HG03571 (cell line): ENCODE measurements at regions not wholly inside any gene's neighbourhood (a gene's known extent, or its start where the extent isn't known, plus 50 kb on each side); places are given as distances from the start of the nearest gene placed in this dataset.

Source experiments
- ATAC-seq: cut with Tn5 transposase; IDR thresholded peaks from one replicate; pipeline ENCODE4 v1.9.1; 2021; ENCODE audit not compliant: unreplicated experiment

DNA sequence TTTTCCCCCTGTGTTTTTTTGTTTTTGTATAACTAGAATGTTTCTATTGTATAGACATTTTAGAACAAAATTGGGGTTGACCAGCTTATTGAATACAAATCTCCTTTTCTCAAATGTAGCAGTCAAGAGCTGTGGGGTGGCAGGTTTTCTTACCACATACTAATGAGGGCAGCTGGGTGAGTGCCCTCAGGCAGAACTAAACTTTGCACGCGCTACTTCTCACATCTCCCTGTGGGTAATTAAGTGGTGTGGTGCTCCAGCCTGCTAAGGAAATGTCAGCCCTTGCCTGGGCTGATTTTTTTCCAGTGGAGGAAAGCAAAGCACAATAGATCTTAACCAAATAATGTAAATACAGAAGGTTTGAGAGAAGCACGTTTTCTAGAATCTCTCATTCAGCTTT, 717.6 kb upstream of the TENM3 start:
- no peak for ATAC-seq

DNA sequence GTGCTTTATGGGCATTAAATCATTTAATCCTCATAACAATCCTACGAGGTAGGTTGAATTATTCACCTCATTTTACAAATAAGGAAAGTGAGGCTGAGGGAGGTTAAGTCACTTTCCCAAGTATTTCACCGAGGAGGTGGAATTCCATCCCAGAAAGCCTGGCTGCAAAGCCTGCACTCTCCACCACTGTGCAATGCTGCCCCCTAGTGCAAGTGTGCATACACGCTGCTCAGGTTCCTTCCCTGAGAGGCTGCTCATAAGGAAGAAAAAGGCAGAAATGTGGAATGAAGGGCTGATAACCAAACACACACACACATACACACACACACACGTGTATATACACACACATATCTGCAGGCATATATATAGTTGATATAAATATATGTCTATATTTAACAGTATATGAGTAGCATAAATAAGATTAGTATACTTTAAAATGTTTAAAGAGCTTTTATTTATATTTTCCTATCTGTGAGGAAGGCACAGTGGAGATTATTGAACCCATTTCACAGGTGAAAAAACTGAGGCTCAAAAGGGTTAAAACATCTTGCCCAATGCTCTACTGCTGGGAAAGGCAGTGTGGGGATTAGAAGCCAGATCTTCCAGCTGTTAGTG, 714.5 kb upstream of the TENM3 start:
- no peak for ATAC-seq

DNA sequence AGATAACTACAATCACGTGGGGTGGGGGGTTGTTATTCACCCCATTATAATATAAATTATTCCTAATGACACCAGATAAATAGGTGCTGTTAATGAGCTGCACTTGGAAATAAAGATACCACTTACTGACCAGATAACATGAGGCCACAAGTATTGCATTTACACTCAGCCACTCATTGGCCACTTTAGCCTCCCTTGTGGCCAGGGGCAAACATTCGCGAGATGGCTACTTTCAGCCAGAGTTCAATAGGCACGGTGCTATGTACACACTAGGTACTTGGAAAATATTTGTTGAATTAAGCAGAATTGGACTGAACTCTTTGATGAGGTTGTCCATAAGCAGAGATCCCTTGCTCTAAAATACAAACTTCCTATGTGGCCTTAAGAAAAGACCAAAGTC, 713.7 kb upstream of the TENM3 start:
- no peak for ATAC-seq

DNA sequence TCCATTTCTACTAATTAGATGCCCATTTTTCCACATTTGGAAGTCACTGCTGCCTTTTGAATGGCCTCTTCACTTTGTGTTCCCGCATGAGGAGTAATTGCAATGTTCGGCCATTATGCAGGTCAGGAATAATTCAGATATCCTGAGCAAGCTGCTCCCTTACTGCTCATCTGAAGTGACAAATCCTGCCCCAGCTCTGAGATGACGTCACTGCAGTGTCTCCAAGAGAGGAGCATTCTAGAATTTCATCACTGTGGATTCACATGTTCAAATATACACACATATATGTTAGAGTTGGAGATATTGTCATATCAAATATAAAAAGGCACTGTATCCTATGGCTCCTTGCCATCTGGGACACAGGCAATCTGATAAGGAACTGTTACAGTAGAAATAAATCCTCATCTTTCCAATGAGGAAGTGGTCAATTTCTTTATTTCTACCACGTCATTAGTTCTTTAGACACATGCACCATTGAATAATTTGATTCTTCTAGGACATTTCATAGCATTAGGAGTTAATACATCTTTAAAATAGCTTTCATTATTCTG, 706.9 kb upstream of the TENM3 start:
- no peak for ATAC-seq

DNA sequence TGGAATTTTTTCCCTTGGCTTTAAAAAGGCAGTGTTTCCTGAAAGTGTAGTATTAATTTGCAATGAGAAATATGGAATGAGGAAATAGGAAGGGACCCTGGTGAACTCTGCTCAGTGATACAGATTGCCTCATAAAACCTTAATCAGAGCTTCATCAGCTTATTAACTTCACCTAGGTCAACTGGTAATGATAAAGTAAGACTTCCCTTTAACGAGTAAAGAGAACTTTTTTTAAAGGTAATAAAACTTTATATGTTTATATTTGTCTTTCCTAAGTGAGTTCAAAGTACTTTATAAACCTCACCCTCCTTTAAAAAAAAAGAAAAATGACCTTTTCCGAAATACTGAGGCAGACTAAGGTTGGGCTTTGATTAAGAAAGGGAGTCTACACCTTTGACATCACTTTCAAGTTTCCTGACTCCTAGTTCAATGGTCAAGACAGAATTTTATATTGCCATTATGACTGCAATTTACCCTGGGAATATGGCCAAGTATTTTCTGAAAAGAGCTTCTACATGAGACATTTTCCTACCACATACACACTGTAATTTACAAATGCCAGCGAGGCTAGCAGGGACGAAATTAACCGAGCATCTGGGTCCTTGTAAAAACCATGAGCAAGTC, 706.3 kb upstream of the TENM3 start:
- no peak for ATAC-seq

DNA sequence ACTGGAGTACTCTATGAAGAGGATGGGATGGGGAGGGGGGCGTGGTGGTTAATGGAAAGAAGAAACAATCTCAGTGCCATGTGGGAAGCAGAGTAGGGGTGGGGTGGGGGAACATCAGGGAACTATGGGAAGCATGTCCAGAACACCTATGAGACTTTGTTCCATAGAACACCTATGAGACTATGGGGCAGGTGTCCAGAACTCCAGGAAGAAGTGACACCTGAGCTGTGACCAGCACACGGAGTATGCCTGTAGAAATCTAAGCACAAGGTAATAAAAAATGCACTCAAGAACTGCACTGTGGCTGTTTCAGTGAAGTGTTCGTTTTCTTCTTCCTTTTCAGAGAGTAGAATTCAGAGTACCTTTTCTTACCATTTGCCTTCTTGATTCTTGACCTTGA, 704.8 kb upstream of the TENM3 start:
- ATAC-seq: no peak

DNA sequence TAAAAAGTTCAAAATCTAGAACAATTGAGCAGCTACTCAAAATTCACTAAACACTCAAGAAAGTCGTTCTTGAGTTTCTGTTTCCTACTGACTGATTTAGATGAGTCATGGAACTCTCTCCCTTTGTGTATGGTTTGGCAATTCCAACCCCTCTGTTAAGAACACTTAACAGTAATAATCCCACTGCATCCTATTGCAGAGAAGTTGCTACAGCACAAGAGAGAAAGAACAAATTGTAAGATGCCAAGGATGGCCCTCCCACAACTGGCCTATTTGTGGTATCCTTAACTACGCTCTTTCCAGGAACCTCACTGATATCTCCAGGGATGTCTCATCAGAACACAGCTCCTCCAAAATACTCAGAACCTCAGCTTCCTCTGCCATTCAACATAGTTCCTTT, 701.8 kb upstream of the TENM3 start:
- no peak for ATAC-seq

DNA sequence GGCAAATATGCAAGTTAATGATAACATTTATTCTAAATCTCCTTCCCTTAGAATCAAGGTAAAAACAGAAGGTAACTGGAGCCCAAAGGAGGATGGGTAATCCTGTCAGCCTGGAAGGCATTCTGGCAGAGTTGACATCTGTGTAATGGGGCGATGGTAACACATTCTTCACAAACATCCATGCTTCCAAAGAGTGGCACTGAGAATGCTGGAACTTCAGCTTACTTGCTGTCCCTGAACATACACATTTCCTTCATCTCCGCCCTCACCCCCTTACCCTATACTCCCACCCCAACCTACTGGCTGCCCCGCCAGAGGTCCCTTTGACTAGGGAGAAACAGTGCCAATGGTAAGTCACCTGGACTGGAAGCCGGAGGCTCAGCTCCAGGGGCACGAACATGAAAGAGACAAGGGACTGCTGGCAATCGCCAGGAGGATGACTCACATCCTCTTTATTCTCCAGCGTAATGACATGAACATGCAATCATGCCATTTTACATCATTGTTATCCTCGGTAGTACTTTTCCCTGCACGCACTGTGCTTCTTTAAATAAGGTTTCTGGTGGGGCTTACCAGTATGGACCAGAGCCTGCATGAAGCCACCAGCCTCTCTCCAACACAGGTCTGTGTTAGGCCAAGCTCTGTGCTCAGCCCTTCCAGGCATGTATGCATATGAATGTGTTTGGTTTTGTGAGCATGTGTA, 694.2 kb upstream of the TENM3 start:
- no peak for ATAC-seq

DNA sequence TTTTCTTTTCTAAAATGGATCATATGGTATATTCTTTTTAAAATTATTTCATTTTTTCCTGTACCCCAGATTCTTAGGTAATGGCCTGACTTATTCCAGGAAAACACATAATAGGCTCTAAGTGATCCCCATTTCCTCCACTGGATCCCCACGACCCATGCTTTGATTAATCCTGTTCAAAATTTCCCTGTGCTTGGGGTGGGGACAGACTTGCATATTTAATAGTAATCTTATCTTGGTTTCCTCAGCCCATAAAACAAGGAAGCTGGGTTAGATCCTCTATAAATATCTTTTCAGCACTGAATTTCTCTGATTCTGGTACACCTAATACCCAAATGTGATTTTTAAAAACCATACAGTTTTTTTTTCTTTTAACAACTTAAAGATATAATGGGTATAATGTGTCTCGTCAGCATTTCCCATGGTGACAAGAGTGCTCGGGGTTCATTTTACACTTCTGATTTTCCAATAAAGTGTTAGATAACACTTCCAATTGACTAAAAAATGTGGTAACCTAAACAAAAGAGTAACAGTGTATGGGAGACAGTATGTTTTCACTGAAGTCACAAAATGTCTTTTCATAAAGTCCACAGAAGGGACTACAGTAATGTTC, 693.5 kb upstream of the TENM3 start:
- ATAC-seq: no peak

DNA sequence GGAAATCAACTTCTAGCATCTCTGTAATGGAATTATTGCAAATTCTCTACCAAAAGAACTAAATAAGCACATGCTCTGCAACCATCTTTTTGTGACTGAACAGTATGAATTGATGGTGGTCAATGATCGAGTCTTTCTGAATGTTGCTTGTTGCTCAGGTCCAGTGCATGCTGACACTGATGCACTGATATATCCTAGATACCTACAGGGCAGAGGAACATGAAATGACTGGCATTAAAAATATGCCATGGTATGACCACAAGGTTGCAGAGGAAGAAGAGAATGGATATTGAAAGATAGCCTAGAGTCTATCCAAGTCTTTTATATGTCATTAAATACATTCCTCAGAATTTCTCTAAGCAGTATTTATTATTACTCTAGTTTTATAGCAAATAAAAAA, 692.8 kb upstream of the TENM3 start:
- ATAC-seq: no peak

DNA sequence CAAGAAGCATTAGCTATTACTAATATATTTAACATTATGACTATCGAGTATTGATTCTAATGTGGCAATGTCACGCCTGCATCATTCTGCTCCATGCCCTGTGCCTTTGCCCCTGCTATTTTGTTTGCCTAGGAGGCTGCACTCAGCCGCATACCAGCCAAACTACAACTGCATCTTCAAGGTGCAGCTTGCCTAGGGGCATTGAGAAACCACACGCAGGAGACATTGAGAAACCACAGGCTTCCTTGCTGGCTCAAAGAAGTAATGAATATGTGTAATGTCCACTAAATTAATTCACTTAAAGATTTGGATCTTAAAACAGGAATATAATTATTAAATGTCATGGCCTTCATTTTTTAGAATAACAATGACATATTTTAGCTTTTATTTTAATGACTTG, 683.6 kb upstream of the TENM3 start:
- no peak for ATAC-seq

DNA sequence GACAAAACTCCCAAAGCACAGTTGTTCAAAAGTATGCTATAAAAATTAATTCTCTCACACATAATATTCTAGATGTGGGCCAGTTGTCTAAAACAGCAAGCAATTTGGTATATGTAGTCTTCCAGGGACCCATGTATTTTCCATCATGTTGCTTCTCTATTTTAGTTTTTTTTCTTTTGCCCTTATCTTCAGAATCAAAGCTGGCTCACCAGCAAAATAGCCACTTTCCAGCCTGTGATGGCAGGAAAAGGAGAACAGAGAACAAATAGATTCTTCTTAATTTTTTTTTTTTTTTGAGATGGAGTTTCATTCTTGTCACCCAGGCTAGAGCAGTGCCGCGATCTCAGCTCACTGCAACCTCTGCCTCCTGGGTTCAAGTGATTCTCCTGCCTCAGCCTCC, 680.8 kb upstream of the TENM3 start:
- no peak for ATAC-seq

DNA sequence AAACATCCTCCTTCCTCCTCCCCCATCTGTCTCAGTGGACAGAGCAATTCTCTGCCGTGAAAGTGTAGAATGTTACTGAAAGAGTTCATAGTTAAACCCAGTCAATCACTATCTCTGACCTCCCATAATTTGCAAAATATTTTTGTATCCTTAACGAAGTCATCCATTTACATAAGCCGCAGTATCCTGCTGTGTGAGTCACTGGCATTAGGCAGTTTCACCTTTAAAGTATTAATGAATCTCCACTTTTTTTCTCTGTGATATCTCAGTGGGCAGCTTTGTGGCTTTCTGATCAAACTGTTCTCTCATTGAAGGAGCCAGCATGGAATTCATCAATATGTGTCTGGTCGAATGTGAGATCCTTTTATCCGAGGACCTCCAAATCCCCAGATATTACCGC, 678.6 kb upstream of the TENM3 start:
- no peak for ATAC-seq

DNA sequence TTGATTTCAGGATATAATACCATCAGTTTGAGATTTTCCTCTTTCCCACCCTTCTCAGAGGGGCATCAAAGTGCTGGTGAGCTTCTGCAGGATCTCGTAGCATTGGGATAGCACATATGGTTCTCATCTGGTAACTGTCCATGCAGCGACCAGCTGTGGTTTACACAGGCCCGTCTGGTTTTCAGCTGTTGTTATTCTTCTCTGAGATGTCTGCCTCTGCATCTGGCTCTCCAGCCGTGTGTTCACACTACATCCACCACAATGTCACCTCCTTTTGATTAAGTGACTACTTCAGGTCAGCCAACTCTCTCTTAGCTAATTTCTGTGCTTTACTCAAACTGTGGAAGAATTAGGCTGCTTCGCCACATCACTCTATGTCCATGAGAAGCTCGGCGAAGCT, 676.7 kb upstream of the TENM3 start:
- ATAC-seq: no peak

DNA sequence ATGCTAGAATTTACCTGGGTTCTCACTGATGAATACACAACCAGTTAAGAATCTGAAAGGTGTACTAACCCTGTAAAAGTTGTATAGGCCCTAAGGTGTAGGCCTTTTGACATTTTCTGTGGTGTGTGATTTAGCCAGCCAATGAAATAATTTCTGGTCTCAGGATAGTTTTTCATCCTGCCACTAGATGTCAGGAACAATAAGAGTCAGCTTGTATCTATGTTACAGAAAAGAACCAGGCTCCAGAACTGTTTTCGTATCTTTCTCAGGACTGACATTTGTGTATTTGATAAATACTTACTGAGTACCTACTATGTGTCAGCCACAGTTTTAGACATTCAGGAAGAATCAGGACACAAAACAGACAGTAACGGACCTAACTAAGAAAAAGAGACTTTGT, 673.6 kb upstream of the TENM3 start:
- ATAC-seq: no peak

DNA sequence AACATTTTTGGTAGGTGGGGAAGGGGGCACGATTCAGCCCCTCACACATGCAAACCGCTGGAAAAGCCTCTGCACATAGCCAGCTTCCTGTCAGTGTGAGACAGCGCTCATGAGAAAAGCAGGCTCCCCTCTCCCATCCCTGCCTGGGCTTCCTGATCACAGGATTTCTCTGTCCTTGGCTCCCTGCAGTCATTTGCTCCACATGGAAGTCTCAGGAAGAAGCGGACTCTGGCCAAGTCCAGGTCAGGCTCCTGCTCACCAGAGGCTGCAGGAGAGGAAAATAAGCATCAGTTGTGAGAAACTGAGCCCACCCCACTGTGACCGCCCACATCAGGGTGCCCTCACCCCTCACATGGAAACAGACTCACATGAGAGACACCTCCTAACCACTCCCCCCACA, 664.3 kb upstream of the TENM3 start:
- ATAC-seq: no peak

DNA sequence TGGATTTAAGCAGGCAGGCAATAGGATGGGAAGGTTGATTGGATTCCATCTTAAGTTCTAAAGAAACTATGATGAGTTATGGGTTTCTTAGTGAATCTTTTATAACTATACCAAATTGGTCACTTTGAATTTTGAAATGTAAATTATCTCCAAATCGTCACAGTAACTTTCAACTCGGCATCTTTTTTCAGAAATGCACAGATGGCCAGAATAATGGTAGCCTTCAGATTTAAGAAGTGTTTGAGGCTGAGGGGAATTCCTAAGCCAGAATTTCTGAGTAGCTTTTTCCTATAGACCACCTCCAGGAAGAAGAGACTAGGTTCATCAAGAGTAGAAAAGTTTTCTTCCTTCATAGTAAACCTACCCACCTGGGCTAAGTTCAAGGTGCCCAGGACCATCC, 663.7 kb upstream of the TENM3 start:
- no peak for ATAC-seq

DNA sequence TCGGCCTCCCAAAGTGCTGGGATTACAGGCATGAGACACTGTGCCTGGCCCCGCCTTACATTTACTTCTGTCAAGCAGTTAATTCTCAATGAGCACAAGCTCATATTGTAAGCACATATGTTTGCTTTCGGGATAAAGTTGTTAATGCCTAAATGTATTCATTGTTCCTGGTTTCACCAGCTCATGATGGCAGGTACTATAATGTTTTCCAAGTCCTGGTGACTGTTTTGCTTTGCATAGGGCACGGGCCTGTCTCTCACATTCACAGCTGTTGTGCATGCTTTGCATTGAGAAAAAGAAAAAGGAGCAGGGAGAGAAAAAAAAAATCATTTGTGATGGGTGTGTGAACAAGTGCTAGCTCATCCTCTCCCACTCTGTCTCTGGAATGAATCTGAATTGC, 661.2 kb upstream of the TENM3 start:
- no peak for ATAC-seq

DNA sequence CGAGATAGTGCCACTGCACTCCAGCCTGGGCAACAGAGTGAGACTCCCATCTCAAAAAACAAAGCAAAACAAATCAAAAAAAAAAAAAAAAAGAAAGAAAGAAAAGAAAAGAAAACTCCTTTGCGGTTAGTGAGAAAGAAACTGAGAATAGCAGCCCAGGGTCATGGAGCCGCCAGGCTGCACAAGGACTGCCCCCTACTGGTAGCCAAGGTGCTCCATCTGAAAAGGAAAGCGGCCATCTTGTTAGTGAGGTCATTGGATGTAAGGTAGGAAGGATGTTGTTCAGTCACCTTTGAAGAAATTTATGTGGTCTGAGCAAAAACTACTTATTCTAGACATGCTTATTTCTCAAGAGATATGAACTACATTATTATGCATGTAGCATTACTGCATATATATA, 660.6 kb upstream of the TENM3 start:
- no peak for ATAC-seq

DNA sequence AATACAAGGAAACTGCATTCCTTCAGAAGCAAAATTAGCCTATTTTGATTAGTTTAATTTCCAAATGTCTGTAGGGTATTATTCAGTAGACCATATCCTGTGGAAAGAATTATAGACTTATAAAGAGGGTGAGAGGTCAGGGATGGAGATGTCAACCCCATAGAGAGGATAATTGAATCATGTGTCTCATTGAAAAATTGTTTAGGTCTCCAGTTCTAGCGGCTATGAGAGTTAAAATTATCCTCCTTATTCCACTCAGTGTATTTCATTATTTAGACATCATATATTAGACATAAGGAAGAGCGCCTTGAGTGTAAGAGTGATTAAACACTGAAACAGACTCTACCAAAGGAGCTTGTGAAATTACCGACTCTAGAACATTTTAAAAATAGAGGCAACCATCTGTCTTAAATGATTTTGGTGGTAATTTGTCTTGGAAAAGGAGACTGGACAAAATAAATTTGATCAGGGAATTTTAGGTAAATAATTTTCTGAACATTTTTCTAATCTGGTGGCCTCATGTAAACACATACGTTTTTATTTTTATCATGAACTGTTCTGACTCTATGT, 654.4 kb upstream of the TENM3 start:
- ATAC-seq: no peak

DNA sequence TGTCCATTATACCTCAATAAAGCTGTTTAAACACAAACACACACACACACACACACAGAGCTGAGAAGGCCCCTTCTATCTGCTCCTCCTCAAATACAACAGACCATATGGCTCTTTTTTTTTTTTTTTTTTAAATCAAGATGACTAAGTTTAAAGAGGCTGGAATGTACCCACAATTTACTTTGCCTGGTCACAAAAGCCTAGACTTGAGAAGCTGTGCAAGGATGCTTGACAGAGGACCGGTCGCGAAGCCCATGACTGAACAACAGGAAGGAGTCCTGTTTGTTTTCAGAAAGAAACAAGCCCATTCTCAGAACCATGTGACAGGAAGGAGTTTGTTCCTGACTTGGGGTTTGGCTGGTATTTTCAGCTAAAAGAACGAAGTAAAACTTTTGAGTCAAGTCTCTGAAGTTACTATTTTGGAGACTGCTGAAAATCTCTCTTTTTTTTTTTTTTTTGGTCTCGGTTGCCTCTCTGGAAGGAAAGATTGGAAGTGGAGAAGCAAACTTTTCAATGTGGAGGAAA, 650.9 kb upstream of the TENM3 start:
- no peak for ATAC-seq
